H1 (cell line): ENCODE measurements at regions not wholly inside any gene's neighbourhood (a gene's known extent, or its start where the extent isn't known, plus 50 kb on each side); places are given as distances from the start of the nearest gene placed in this dataset.

Experiments used
- CHD1 ChIP-seq: IDR thresholded peaks from 2 replicates; pipeline ENCODE4 v1.6.1; 2012; ENCODE audit warnings: low read depth, low read length, improper control_type of control experiment
- CHD2 ChIP-seq: IDR thresholded peaks from 2 replicates; pipeline ENCODE4 v1.6.1; 2012; ENCODE audit warnings: low read length, improper control_type of control experiment
- EP300 ChIP-seq, 2 experiments: IDR thresholded peaks; 1 replicate in 1 of 2; 2 replicates in 1 of 2; pipeline ENCODE4 v1.6.1; 2011 to 2012; ENCODE audit warnings: low read depth in 2 of 2, low read length in 2 of 2, mild to moderate bottlenecking in 2 of 2, borderline replicate concordance in 1 of 2, inconsistent platforms in 1 of 2, moderate library complexity in 1 of 2
- FOSL1 ChIP-seq: IDR thresholded peaks from 2 replicates; pipeline ENCODE4 v1.6.1; 2011; ENCODE audit warnings: mild to moderate bottlenecking, low read depth, low read length, moderate library complexity; ENCODE audit not compliant: insufficient read depth
- TF ChIP-seq, protein P1 (sequence below): IDR thresholded peaks from 2 replicates; pipeline ENCODE4 v1.6.1; 2012; ENCODE audit warnings: low read length, inconsistent platforms

DNA sequence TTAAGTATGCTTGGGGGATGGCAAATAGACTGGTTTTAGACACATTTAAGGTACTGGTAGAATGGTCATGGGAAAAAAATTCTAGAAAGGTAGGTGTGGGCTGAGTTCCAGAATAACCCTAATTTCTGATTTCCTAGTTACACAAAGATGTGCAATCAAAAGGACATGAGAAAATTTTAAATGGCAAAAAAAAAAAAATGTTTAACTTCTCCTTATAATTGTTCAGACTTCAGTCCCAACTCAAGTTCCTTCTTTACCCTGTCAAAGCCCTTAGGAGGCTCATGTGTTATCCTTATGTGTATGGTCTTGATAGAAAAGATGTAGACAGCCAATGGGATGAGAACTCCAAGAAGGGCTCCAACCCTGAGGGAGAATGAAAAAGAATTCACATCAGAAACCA is 153.3 kb upstream of the PLEKHG7 start (continued):
- TF ChIP-seq CHD2 (no peak), CHD1 (no peak), FOSL1 (no peak), EP300 (IDR thresholded peaks at IDR 0.05; ENCODE audit: borderline replicate concordance in 1 of 2, low read depth in 2 of 2, low read length in 2 of 2) (no peak)
- TF ChIP-seq, protein P1, sequence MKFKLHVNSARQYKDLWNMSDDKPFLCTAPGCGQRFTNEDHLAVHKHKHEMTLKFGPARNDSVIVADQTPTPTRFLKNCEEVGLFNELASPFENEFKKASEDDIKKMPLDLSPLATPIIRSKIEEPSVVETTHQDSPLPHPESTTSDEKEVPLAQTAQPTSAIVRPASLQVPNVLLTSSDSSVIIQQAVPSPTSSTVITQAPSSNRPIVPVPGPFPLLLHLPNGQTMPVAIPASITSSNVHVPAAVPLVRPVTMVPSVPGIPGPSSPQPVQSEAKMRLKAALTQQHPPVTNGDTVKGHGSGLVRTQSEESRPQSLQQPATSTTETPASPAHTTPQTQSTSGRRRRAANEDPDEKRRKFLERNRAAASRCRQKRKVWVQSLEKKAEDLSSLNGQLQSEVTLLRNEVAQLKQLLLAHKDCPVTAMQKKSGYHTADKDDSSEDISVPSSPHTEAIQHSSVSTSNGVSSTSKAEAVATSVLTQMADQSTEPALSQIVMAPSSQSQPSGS: no peak
- TF ChIP-seq, all 59 proteins: peak for 0
